ENCODE measurements at regions not wholly inside any gene's neighbourhood (a gene's known extent, or its start where the extent isn't known, plus 50 kb on each side); places are given as distances from the start of the nearest gene placed in this dataset.

DNA sequence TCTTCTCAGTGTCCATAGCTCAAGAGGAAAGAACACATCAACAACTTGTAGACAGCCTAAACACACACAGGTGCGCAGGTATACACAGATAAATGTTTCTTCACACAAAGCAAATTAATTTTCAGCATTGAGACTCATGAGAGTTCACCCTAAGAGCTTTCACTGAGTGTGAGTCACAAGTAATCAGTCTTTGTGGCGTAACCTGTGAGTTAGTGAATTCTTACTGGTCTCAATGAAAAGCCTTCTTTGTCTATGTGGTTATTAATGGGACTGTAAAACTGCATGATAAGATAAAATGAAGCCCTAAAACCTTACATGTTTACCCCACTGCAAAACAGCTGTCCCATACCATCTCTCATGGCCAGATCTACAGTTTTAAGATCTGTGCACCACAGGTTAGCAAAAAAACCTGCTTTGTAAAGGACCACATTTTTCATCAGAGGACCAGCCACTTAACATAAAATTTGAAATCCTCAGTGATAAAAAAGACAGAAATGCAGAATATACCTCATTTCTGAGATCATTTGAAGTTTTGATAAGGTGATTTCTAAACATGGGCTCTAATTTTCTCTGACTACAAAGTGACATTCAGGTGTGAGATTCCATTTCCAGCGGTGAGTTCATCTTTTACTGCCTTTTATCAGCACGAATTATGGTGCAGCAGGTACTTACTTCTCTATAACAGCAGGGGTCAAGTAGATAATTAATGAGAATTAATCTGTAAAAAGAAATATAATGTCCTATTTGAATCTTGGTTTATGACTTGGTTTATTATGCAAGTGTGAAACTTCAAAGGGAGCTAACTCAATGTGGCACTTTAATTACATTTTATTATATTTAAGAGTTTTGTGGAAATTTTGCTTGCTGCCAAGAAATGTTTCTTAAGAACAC, 335.7 kb upstream of the PIK3R1 start:
- TF ChIP-seq, protein P1, sequence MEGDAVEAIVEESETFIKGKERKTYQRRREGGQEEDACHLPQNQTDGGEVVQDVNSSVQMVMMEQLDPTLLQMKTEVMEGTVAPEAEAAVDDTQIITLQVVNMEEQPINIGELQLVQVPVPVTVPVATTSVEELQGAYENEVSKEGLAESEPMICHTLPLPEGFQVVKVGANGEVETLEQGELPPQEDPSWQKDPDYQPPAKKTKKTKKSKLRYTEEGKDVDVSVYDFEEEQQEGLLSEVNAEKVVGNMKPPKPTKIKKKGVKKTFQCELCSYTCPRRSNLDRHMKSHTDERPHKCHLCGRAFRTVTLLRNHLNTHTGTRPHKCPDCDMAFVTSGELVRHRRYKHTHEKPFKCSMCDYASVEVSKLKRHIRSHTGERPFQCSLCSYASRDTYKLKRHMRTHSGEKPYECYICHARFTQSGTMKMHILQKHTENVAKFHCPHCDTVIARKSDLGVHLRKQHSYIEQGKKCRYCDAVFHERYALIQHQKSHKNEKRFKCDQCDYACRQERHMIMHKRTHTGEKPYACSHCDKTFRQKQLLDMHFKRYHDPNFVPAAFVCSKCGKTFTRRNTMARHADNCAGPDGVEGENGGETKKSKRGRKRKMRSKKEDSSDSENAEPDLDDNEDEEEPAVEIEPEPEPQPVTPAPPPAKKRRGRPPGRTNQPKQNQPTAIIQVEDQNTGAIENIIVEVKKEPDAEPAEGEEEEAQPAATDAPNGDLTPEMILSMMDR (IDR thresholded peaks at IDR 0.05; ENCODE audit: borderline replicate concordance, extremely low read depth, insufficient read depth): no peak
- FAIRE-seq (no peak), DNase-seq (no peak)
- intact Hi-C loops (cut with DNase I): no loop called here
- H3K9me3 ChIP-seq (ENCODE audit: control insufficient read depth in 2 of 3, insufficient read depth in 1 of 3, low read length in 3 of 3): no peaks in the 10 kb centered on the region
- no peaks in the 10 kb centered on the region for H3K4me1 ChIP-seq (ENCODE audit: control insufficient read depth in 2 of 3, insufficient read depth in 2 of 3, low read depth in 1 of 3, low read length in 3 of 3)
- H3K4me3 ChIP-seq (ENCODE audit: low read length in 3 of 3): no peak overlapping the region
- no peak overlapping the region for H3K27ac ChIP-seq (ENCODE audit: low read depth in 2 of 2, low read length in 2 of 2)
- H3K27me3 ChIP-seq (ENCODE audit: control insufficient read depth, insufficient read depth, low read length): no peaks in the 10 kb centered on the region
- H3K36me3 ChIP-seq (ENCODE audit: control insufficient read depth in 2 of 3, insufficient read depth in 3 of 3, low read length in 3 of 3): no peaks in the 10 kb centered on the region
- H3K9ac ChIP-seq (ENCODE audit: low read length in 3 of 3): no peak overlapping the region

DNA sequence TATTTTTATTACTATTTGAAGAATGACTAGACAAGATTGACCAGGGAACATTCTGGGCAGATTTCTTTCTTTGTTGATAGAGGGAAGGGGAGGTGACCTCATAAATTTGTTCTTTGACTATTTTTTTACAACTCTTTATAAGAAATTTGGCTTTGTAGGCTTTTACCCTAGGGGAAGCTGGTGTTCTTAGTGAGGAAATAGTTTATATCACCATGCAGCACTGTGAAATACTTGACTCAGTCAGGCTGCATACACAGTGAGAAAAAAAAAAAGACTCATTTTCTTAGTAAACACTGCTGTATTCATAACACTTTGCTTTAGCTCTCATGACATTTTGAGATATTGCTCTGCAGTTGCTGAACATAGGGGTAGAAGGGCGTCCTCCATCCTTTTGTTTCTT, 336.6 kb upstream of the PIK3R1 start:
- DNase-seq: peak in 2 of 5 donors; percentile 24 to 53
- H3K9me3 ChIP-seq (ENCODE audit: control insufficient read depth in 2 of 3, insufficient read depth in 1 of 3, low read length in 3 of 3): no peaks in the 10 kb centered on the region
- no peak overlapping the region for H3K9ac ChIP-seq (ENCODE audit: low read length in 3 of 3)
- H3K4me1 ChIP-seq (ENCODE audit: control insufficient read depth in 2 of 3, insufficient read depth in 2 of 3, low read depth in 1 of 3, low read length in 3 of 3): no peaks in the 10 kb centered on the region
- no peaks in the 10 kb centered on the region for H3K36me3 ChIP-seq (ENCODE audit: control insufficient read depth in 2 of 3, insufficient read depth in 3 of 3, low read length in 3 of 3)
- no peaks in the 10 kb centered on the region for H3K27me3 ChIP-seq (ENCODE audit: control insufficient read depth, insufficient read depth, low read length)
- TF ChIP-seq, protein P1 (IDR thresholded peaks at IDR 0.05; ENCODE audit: borderline replicate concordance, extremely low read depth, insufficient read depth): no peak
- H3K4me3 ChIP-seq (ENCODE audit: low read length in 3 of 3): no peak overlapping the region
- H3K27ac ChIP-seq (ENCODE audit: low read depth in 2 of 2, low read length in 2 of 2): no peak overlapping the region
- intact Hi-C loops (cut with DNase I): no loop called here
- FAIRE-seq: no peak

DNA sequence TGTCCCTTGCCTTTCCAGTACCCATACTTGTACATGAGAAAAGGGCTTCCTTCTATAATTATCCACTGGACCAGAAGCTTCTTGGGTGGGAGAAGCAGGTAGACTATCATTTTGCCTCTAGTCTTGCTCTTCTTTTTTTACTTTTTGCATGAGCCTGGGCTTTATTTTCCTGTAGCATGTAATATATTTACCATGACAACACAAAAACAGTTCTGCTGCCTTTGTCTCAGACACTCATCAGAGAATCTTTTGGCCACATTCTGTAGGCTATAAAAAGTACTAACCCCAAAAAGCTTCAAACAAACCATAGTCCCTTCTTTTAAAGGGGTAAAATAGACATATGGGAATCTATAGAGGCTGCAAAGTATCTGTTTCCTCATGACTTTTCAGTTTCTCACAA, 339.2 kb upstream of the PIK3R1 start:
- intact Hi-C loops (cut with DNase I): no loop called here
- Histone ChIP-seq H3K9ac (ENCODE audit: low read length in 3 of 3) (no peak overlapping the region), H3K27me3 (ENCODE audit: control insufficient read depth, insufficient read depth, low read length) (no peaks in the 10 kb centered on the region), H3K27ac (ENCODE audit: low read depth in 2 of 2, low read length in 2 of 2) (no peak overlapping the region), H3K4me1 (ENCODE audit: control insufficient read depth in 2 of 3, insufficient read depth in 2 of 3, low read depth in 1 of 3, low read length in 3 of 3) (no peaks in the 10 kb centered on the region), H3K36me3 (ENCODE audit: control insufficient read depth in 2 of 3, insufficient read depth in 3 of 3, low read length in 3 of 3) (no peaks in the 10 kb centered on the region), H3K9me3 (ENCODE audit: control insufficient read depth in 2 of 3, insufficient read depth in 1 of 3, low read length in 3 of 3) (no peaks in the 10 kb centered on the region), H3K4me3 (ENCODE audit: low read length in 3 of 3) (no peak overlapping the region)
- FAIRE-seq (no peak), DNase-seq (no peak)
- TF ChIP-seq, protein P1 (IDR thresholded peaks at IDR 0.05; ENCODE audit: borderline replicate concordance, extremely low read depth, insufficient read depth): no peak

Measured in kidney (tissue), 13 donors.